NCI-H345 treated with DMSO at 0.1 percent for 48 hours (cell line): ENCODE measurements at regions not wholly inside any gene's neighbourhood (a gene's known extent, or its start where the extent isn't known, plus 50 kb on each side); places are given as distances from the start of the nearest gene placed in this dataset.

ENCODE experiments used
- DNase-seq: peaks from one replicate; lab custom pipeline; 2025; ENCODE audit not compliant: unreplicated experiment; lab: John Stamatoyannopoulos, UW

- DNase-seq = no peak
These were observed 815.7 kb upstream of the MIR17HG start for GRCh38 chr13:90531744-90532143.

DNA sequence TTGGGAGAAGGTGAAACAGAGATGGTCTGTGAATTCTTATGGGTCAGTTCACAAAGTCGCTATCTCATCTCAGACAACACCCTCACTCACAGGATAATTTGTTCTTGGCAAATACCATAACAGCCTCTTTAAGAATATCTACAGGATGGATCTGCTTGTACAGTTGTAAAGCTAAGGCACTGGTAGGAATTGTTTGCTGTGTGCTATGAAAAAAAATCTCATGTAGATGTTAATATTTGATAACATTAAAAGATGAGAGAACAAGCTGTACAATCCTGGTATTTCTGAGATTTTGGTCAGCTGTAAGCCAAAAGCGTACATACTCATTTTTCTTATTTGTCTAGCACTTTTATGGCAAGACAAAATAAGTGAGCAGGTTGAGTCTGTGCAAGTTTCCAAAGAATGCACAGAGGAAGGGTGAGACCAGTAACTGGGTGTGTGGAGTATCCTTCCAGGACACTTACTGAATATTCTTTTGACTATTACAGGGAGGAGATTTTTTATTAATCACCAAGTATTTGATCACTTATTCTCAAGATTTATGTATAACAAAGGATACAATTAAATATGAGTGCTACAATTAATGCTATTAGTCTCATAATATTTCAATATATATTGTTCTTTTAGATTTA lies 814.5 kb upstream of the MIR17HG start:
- no peak for DNase-seq

DNA sequence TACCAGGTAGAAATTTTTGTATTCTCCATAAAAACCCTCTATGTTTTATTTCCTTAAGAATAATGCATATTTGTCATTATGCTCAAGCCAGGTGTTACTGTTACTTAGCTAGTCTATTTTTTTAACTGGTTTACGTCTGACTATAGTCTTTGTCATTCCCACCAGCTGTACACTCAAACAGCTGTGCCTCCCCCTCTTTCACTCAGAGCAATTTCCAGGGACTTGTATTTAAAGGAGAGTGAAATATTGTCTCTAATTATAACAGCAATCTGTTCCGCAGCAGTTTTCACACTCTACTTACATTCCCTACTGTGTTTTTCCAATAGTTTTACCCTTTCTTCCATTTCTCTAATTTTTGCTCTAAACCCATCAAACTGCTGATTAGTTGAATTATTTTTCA lies 813.6 kb upstream of the MIR17HG start:
- no peak for DNase-seq

- DNase-seq = no peak
These were observed 812.7 kb upstream of the MIR17HG start for GRCh38 chr13:90534617-90535370.

DNA sequence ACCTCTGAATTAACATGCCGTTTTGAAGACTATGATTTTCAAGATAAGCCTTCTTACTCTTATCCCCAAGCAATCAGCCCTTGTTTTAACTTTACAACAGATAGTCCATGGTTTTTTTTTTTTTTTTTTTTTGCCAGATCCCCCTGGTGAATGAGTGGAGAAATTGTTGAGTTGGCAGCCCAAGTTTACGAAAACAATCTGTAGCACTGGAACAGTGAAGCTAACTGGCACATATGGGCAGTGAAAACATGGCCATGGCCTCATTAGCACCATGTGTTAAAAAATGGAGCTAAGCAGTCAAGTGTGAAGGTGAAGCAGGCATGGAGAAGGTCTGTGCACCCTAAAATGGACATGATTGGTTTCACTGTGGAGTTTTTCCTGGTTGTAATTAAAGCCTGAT lies 812.1 kb upstream of the MIR17HG start:
- no peak for DNase-seq

DNA sequence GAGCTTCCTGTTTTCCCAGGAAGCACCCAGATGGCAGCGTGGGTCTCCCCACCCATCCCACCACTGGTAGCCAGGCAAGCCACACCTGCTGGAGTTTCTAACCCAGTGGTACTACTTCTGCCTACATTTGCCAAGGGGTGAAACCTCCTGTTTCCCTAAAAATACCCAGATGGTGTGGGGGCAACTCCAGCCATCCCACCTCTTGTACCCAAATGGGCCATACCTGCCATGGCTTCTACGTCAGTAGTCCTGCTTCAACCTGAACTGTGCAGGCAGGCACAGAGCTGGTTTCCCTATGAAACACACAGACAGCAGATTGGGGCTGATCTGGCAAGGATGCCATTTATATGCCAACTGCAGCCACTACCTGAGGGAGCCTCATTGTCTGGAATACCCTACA lies 809.4 kb upstream of the MIR17HG start:
- DNase-seq = no peak

- DNase-seq = no peak
These were observed 806.1 kb upstream of the MIR17HG start for GRCh38 chr13:90541346-90541745.

DNA sequence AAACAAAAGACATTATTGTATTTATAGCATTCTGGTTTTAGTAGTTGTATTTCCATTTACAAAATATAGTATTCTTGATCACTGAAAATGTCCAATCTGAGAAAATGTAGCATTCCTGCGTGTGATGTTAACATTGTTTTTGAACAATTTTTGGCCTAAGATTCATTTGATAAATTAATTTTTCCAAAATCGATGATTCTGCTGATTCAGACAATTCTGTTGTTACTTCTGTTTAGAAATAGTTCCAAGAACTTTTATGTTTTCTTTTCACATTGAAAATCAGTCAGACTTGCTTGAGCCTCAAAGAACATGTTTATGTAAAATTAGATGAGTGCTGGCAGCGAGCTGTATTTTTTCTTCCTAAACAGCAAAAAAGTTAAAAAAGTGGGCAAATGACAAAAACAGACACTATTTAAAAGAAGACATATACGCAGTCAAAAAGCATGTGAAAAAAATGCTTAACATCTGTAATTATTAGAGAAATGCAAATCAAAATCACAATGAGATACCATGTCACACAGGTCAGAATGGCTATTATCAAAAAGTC lies 804.5 kb upstream of the MIR17HG start:
- DNase-seq = no peak

DNA sequence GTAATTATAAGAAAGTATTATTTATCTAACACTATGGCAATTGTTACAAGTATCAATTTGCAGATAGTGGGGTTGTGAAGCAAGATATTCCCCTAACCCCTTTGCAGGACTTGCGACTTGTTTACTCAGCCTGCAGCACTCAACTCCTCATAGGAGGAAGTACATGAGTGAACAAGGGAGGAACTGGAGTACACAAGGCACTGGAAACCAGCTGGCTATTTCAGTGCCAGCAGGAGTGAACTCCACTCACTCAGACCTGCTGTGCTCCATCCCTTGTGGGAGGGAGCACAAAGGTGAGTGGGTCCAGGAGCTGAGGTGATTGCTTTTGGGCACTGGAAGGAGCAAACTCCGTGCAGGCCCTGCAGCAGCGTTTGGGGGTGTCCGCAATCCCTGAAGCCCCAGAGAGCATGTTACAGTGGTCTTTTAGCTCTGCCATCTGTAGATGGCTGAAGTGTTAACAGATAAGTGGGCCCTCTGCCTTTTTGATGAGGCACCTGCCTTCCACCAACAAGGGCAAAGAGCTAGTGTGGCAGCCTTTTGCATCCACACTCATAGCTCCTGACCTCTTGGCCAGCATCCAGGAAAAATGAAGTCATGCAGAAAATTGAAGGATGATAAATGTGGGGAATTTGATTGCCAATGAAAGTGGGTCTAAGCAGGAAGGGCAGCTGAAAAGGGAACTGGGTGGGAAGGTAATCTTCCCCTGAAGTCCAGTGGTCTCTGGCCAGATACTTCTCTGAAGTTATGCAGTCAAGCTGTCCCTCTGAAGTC lies 802.2 kb upstream of the MIR17HG start:
- DNase-seq = peak; percentile 55

DNA sequence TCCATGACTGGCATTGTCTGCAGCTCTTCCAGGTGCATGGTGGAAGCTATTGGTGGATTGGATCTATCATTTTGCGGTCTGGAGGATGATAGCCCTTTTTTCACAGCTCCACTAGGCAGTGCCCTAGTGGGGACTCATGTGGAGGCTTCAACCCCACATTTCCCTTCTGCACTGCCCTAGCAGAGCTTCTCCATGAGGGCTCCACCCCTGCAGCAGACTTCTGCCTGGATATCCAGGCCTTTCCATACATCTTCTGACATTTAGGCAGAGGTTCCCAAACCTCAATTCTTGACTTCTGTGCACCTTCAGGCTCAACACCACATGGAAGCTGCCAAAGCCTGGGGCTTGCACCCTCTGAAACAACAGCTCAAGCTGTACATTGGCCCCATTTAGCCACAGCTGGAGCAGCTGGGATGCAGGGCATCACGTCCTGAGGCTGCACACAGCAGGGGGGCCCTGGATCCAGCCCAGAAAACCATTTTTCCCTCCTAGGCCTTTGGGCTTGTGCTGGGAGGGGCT lies 800.2 kb upstream of the MIR17HG start:
- DNase-seq = no peak

- no peak for DNase-seq
These were observed 796.2 kb upstream of the MIR17HG start for GRCh38 chr13:90551253-90551652.

DNA sequence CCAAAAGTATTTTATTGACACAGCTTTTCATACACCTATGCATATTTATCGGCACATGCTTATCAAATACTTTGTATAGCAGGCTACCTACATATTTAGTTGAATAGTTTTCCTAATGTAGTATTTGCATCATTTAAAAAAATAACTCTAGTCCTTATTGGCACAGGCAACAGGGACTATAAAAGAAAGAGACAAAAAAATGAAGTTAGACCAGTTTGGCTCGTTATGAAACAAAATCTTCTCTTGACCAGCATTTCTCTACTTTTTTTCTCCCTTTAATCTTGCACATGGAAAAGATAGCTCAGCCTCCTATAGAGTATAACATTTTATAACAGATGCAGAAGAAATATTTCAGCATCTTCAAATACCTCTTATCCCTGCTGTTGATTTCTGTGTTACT lies 794.8 kb upstream of the MIR17HG start:
- no peak for DNase-seq

- no peak for DNase-seq
These were observed 794.3 kb upstream of the MIR17HG start for GRCh38 chr13:90553159-90553558.

- DNase-seq = no peak
These were observed 789.9 kb upstream of the MIR17HG start for GRCh38 chr13:90557626-90558025.

GRCh38 chr13:90562443-90562842 lies 785.0 kb upstream of the MIR17HG start:
- DNase-seq = no peak

GRCh38 chr13:90564096-90564495 lies 783.4 kb upstream of the MIR17HG start:
- DNase-seq = no peak

- DNase-seq = no peak
These were observed 782.9 kb upstream of the MIR17HG start for GRCh38 chr13:90564566-90564965.

DNA sequence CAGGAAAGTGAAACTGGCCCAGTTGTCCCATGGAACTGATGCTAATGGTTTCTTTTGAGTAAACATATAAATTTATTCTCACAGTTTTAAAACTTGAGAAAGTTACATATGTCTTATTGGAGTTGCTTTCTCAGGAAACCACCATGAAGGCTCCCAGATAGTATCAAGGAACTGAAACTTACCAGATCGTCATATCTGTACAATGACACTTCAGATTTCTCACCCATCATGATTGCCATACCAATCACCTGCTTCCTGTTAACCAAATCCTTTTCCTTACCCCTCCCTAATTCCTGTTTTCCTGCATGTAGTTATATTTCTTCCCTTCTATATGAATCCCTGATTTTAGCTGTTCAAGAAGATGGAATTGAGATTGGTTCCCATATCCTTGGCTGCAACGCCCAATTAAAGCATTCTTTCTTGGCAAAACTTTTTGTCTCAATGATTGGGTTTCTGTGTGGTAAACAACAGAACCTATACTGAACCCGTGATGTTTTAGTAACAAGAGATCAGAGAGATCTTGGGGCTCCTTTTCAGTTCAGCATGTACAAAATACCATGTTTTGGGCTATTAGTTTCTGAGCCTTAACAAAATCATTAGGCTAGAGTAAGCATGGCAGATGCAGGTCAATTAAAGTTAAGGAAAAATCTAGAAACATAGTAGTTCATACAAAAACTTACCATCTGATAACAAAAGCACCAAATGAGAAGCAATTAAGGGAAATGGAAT lies 781.3 kb upstream of the MIR17HG start:
- DNase-seq = no peak

- DNase-seq = no peak
These were observed 779.3 kb upstream of the MIR17HG start for GRCh38 chr13:90568165-90568564.

GRCh38 chr13:90576067-90576466 lies 771.4 kb upstream of the MIR17HG start:
- DNase-seq = no peak

DNA sequence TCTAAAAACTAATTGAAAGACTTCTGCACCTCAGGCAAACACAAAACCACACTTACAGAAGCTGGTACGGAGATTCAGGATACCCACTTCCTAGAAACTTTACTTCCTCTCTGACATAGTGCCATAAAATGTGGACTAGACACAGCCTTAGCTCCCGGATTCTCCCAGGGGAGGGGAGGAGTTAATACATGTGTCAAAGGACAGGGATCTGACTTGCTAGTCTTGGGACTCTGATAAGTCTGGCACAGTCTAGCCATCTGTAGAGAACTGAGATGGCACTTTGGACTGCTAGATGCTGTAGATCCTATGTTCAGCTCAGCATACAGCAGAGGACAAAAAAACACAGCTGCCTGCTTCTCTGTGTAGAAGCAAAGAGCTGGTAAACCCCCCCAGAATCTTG lies 769.8 kb upstream of the MIR17HG start:
- DNase-seq = no peak
